CD4-positive, alpha-beta T cell treated with Interleukin-2 at 100 ng/mL for 4 hours (primary cell): ENCODE measurements at regions not wholly inside any gene's neighbourhood (a gene's known extent, or its start where the extent isn't known, plus 50 kb on each side); places are given as distances from the start of the nearest gene placed in this dataset.
"Not testable (repeated sequence)": the region's sequence is repeated elsewhere in the genome, so short reads cannot be mapped to it uniquely, and the experiment has no call there.

Experiments
- DNase-seq: peaks from one replicate; pipeline ENCODE4 v3.0.0-alpha.2; 2020; ENCODE audit warnings: low spot score

- no peak for DNase-seq
Observed at GRCh38 chr2:446963-447530, 159.2 kb upstream of the ALKAL2 start.

- DNase-seq = no peak
Observed at GRCh38 chr2:446303-446874, 158.5 kb upstream of the ALKAL2 start.

GRCh38 chr2:445896-446295, 158.0 kb upstream of the ALKAL2 start:
- DNase-seq = no peak

GRCh38 chr2:444937-445884, 157.3 kb upstream of the ALKAL2 start:
- no peak for DNase-seq

GRCh38 chr2:443741-444140, 155.8 kb upstream of the ALKAL2 start:
- no peak for DNase-seq

GRCh38 chr2:443216-443615, 155.3 kb upstream of the ALKAL2 start:
- no peak for DNase-seq

GRCh38 chr2:441258-442022, 153.5 kb upstream of the ALKAL2 start:
- DNase-seq = no peak

GRCh38 chr2:440403-440740, 152.5 kb upstream of the ALKAL2 start:
- DNase-seq = no peak

GRCh38 chr2:439556-440402, 151.9 kb upstream of the ALKAL2 start:
- no peak for DNase-seq

- DNase-seq = no peak
Observed at GRCh38 chr2:439077-439476, 151.2 kb upstream of the ALKAL2 start.

GRCh38 chr2:437756-438393, 150.0 kb upstream of the ALKAL2 start:
- DNase-seq = peak; percentile 74

GRCh38 chr2:437180-437579, 149.3 kb upstream of the ALKAL2 start:
- DNase-seq = no peak

GRCh38 chr2:436205-436604, 148.3 kb upstream of the ALKAL2 start:
- DNase-seq = no peak

- no peak for DNase-seq
Observed at GRCh38 chr2:434625-435024, 146.7 kb upstream of the ALKAL2 start.

- no peak for DNase-seq
Observed at GRCh38 chr2:433216-433615, 145.3 kb upstream of the ALKAL2 start.

- no peak for DNase-seq
Observed at GRCh38 chr2:430291-431040, 142.6 kb upstream of the ALKAL2 start.

- DNase-seq = peak; percentile 13
Observed at GRCh38 chr2:429575-430254, 141.8 kb upstream of the ALKAL2 start.

- DNase-seq = no peak
Observed at GRCh38 chr2:429142-429541, 141.3 kb upstream of the ALKAL2 start.

- no peak for DNase-seq
Observed at GRCh38 chr2:428591-428990, 140.7 kb upstream of the ALKAL2 start.

- DNase-seq = not testable (repeated sequence)
Observed at GRCh38 chr2:426696-427095, 138.8 kb upstream of the ALKAL2 start.
